GM12878 (cell line): ENCODE measurements at regions not wholly inside any gene's neighbourhood (a gene's known extent, or its start where the extent isn't known, plus 50 kb on each side); places are given as distances from the start of the nearest gene placed in this dataset.

Experiments
- BCL3 ChIP-seq: IDR thresholded peaks from 2 replicates; pipeline ENCODE4 v1.6.1; 2011; ENCODE audit warnings: borderline replicate concordance, low read depth, mild to moderate bottlenecking, moderate library complexity, low read length; ENCODE audit not compliant: insufficient read depth, poor library complexity, severe bottlenecking
- CEBPB ChIP-seq, 2 experiments: fragments of 150-350 bp in 1 of 2; IDR thresholded peaks; 2 replicates each; pipeline ENCODE4 v1.6.1; 2012 to 2014; ENCODE audit warnings: low read depth in 2 of 2, low read length in 2 of 2, borderline replicate concordance in 1 of 2, inconsistent platforms in 1 of 2
- CHD4 ChIP-seq: fragments of 200-600 bp; sonication (generic); IDR thresholded peaks from 2 replicates; pipeline ENCODE4 v1.6.1; 2016; ENCODE audit warnings: mild to moderate bottlenecking
- DPF2 ChIP-seq: fragments of 450-650 bp; IDR thresholded peaks from 2 replicates; pipeline ENCODE4 v1.6.1; 2017; ENCODE audit warnings: mild to moderate bottlenecking
- IRF3 ChIP-seq: fragments of 450-650 bp; IDR thresholded peaks from 2 replicates; pipeline ENCODE4 v1.6.1; 2014; ENCODE audit warnings: mild to moderate bottlenecking
- MYC ChIP-seq: IDR thresholded peaks from 2 replicates; pipeline ENCODE4 v1.6.1; 2011; ENCODE audit warnings: mild to moderate bottlenecking, low read length, moderate library complexity, inconsistent platforms; ENCODE audit not compliant: insufficient read depth, insufficient replicate concordance, insufficient read length, severe bottlenecking
- PKNOX1 ChIP-seq: fragments of 450-650 bp; IDR thresholded peaks from 2 replicates; pipeline ENCODE4 v1.6.1; 2016; ENCODE audit warnings: mild to moderate bottlenecking
- POLR2A ChIP-seq: IDR thresholded peaks from 2 replicates; pipeline ENCODE4 v1.6.1; 2011; ENCODE audit warnings: low read depth, mild to moderate bottlenecking, low read length
- RAD21 ChIP-seq: IDR thresholded peaks from 2 replicates; pipeline ENCODE4 v1.6.1; 2011; ENCODE audit warnings: mild to moderate bottlenecking, low read depth, low read length, moderate library complexity; ENCODE audit not compliant: insufficient read depth
- SIN3A ChIP-seq: IDR thresholded peaks from 2 replicates; pipeline ENCODE4 v1.6.1; 2012; ENCODE audit warnings: low read depth, low read length, improper control_type of control experiment
- SREBF2 ChIP-seq: IDR thresholded peaks from 2 replicates; pipeline ENCODE4 v1.6.1; 2012; ENCODE audit warnings: mild to moderate bottlenecking, low read length
- TCF12 ChIP-seq: IDR thresholded peaks from 2 replicates; pipeline ENCODE4 v1.6.1; 2011; ENCODE audit warnings: low read depth, mild to moderate bottlenecking, low read length
- USF1 ChIP-seq: IDR thresholded peaks from 2 replicates; pipeline ENCODE4 v1.6.1; 2011; ENCODE audit warnings: borderline replicate concordance, low read depth, mild to moderate bottlenecking, moderate library complexity, mixed read lengths, low read length; ENCODE audit not compliant: insufficient read depth; ENCODE audit errors: extremely low read length
- TF ChIP-seq, protein P1 (sequence below), 3 experiments: IDR thresholded peaks in 2 of 3; conservative IDR thresholded peaks in 1 of 3; 2 replicates each; pipeline ENCODE4 v1.5.1; 2011; ENCODE audit warnings: low read depth in 3 of 3, low read length in 3 of 3, mild to moderate bottlenecking in 3 of 3, control low read depth in 2 of 3, moderate library complexity in 2 of 3, inconsistent platforms in 1 of 3, mixed read lengths in 1 of 3; ENCODE audit not compliant: control insufficient read depth in 2 of 3, insufficient read depth in 1 of 3; ENCODE audit errors: extremely low read depth in 1 of 3

DNA sequence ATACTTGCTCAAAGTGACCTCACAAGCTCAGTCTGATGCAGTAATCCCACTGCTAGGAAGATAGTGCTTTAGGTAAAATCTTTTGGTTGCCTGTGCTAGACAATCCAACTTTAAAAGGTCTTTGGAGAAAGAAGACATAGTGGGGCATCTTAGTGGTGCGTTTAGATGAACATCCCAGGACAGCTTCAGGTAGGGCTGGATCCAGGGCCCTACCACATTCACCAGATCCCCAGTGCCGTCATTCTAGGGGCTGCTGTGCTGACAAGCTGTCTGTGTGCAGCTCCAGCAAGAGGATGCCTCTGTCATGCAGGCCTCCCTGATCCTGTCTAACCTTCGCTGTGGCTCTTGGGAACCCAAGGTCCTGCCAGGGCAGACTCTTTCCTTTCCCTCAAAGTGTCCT is 100.7 kb upstream of the EIF5 start:
- TF ChIP-seq POLR2A (no peak), TCF12 (no peak), CEBPB (IDR thresholded peaks at IDR 0.05; ENCODE audit: borderline replicate concordance in 1 of 2, low read depth in 2 of 2, low read length in 2 of 2) (no peak), DPF2 (no peak), MYC (no peak), SREBF2 (no peak), BCL3 (no peak), CHD4 (no peak), SIN3A (no peak), IRF3 (no peak), PKNOX1 (no peak), USF1 (no peak), RAD21 (no peak)
- TF ChIP-seq, protein P1, sequence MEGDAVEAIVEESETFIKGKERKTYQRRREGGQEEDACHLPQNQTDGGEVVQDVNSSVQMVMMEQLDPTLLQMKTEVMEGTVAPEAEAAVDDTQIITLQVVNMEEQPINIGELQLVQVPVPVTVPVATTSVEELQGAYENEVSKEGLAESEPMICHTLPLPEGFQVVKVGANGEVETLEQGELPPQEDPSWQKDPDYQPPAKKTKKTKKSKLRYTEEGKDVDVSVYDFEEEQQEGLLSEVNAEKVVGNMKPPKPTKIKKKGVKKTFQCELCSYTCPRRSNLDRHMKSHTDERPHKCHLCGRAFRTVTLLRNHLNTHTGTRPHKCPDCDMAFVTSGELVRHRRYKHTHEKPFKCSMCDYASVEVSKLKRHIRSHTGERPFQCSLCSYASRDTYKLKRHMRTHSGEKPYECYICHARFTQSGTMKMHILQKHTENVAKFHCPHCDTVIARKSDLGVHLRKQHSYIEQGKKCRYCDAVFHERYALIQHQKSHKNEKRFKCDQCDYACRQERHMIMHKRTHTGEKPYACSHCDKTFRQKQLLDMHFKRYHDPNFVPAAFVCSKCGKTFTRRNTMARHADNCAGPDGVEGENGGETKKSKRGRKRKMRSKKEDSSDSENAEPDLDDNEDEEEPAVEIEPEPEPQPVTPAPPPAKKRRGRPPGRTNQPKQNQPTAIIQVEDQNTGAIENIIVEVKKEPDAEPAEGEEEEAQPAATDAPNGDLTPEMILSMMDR (IDR thresholded peaks at IDR 0.05 in 2 of 3, conservative IDR thresholded peaks at IDR 0.05 in 1 of 3; ENCODE audit: control insufficient read depth in 2 of 3, extremely low read depth in 1 of 3, insufficient read depth in 1 of 3, low read depth in 3 of 3, low read length in 3 of 3) = no peak
